ENCODE measurements at regions not wholly inside any gene's neighbourhood (a gene's known extent, or its start where the extent isn't known, plus 50 kb on each side); places are given as distances from the start of the nearest gene placed in this dataset.

DNA sequence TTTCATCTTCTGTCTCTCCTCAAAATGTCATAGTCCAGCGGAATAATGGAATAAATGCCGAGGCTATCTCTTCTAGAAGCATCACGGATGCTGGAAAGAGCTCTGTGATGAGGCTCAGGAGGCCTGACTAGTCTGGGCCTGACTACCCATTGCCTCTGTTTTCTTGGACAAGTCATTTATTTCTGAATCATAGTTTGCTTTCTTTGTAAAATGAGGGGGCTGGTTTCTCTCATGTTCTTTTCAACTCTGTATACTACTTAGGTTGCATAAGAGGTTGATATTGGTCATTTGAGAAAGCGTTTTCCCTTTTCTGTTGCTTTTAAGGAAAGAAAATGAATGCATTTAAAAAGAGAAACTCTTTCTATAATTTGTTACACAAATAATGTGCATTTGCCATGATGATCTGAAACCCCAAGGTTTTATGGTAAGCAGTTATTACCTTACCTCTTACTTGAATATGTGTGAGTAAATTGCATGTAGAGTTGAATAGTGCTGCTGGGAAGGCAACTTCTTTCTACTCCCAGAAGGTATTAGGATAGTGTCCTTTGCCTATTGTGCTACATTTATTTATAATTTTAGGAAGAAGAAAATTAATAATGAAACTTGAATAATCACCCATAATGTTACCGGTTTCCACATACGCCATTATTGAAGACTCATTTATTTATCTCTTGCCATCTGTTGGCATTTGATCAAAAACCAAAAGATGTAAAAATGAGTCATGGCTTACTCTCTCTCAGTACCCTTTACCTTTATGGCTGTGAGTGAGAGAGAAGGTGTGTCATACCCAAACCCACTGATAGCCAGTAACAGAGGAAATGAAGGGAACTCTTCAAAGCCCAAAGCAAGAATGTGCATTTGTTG, 179.1 kb downstream of the FASLG start:
- TF ChIP-seq EZH2 (IDR thresholded peaks at IDR 0.05; ENCODE audit: insufficient read depth, poor library complexity, severe bottlenecking) (no peak), EZH2phosphoT487 (IDR thresholded peaks at IDR 0.05; ENCODE audit: insufficient read depth, low read depth) (no peak)

Measured in GM23248 (cell line).